ENCODE measurements at regions not wholly inside any gene's neighbourhood (a gene's known extent, or its start where the extent isn't known, plus 50 kb on each side); places are given as distances from the start of the nearest gene placed in this dataset.

DNA sequence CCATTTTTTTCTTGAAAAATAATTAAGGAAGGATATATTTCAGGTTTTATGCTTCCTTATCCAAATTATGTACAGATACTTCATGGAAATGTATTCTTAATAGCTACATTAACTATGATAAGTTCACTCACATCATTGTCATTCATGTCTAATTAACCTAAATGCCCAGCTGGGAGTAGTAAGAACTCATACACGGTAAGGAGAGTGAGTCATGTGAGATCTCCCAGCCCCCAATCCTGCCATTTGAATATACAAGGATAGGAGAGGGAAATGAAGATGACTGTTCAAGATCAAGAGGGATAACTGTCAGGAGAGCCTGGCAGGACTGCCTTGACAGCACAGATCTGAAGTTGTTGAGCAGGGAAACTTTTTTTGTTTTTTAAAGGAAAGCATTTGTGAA is 343.4 kb upstream of the USP15 start:
- no peak for DNase-seq (ENCODE audit: low spot score in 2 of 2)
- TF ChIP-seq, protein P1, sequence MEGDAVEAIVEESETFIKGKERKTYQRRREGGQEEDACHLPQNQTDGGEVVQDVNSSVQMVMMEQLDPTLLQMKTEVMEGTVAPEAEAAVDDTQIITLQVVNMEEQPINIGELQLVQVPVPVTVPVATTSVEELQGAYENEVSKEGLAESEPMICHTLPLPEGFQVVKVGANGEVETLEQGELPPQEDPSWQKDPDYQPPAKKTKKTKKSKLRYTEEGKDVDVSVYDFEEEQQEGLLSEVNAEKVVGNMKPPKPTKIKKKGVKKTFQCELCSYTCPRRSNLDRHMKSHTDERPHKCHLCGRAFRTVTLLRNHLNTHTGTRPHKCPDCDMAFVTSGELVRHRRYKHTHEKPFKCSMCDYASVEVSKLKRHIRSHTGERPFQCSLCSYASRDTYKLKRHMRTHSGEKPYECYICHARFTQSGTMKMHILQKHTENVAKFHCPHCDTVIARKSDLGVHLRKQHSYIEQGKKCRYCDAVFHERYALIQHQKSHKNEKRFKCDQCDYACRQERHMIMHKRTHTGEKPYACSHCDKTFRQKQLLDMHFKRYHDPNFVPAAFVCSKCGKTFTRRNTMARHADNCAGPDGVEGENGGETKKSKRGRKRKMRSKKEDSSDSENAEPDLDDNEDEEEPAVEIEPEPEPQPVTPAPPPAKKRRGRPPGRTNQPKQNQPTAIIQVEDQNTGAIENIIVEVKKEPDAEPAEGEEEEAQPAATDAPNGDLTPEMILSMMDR (IDR thresholded peaks at IDR 0.05) = no peak
- TF ChIP-seq POLR2A (IDR thresholded peaks at IDR 0.05) (no peak), EP300 (IDR thresholded peaks at IDR 0.05) (no peak)
- H3K4me1 ChIP-seq = no peaks in the 10 kb centered on the region
- no peaks in the 10 kb centered on the region for H3K36me3 ChIP-seq
- no peak overlapping the region for H3K4me3 ChIP-seq
- 9 to 15% methylated on average over 1 of the region's 1 CpG for WGBS, 2 donors
- no peak overlapping the region for H3K27ac ChIP-seq
- no peaks in the 10 kb centered on the region for H3K9me3 ChIP-seq
- H3K27me3 ChIP-seq = no peaks in the 10 kb centered on the region

- H3K36me3 ChIP-seq = no peaks in the 10 kb centered on the region
These were observed 340.5 kb upstream of the USP15 start for GRCh38 chr12:61919686-61920085.

DNA sequence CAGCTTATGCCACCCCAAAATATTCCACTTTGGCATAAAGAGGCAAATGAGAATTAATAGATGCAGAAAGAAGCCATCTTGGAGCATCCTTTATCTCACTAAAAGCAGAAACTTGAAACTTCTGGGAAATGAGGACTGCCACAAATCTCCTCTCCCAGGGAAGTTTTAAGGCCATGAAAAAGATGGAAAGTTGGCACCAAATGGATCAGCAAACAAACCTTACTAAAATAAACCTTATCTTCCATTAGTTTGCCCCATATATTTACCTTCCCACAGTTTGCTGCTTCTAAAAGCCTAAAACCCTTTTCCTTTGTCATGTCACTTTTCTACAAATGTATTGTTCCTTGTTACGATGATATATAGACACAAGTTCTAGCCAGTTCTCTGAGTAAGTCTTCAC is 340.0 kb upstream of the USP15 start:
- Histone ChIP-seq H3K36me3 (no peaks in the 10 kb centered on the region), H3K9me3 (no peaks in the 10 kb centered on the region), H3K4me1 (no peaks in the 10 kb centered on the region), H3K4me3 (no peak overlapping the region), H3K27me3 (no peaks in the 10 kb centered on the region), H3K27ac (no peak overlapping the region)
- WGBS, 2 donors = 92 to 100% methylated on average over 1 of the region's 1 CpG
- TF ChIP-seq EP300 (IDR thresholded peaks at IDR 0.05) (no peak), POLR2A (IDR thresholded peaks at IDR 0.05) (no peak)
- no peak for DNase-seq (ENCODE audit: low spot score in 2 of 2)

More at GRCh38 chr12:61919686-61920085, 340.5 kb upstream of the USP15 start:
- Histone ChIP-seq H3K9me3 (no peaks in the 10 kb centered on the region), H3K4me1 (no peaks in the 10 kb centered on the region), H3K4me3 (no peak overlapping the region), H3K27me3 (no peaks in the 10 kb centered on the region), H3K27ac (no peak overlapping the region)
- TF ChIP-seq POLR2A (IDR thresholded peaks at IDR 0.05) (no peak), EP300 (IDR thresholded peaks at IDR 0.05) (no peak)
- TF ChIP-seq, protein P1 (IDR thresholded peaks at IDR 0.05) = no peak
- no peak for DNase-seq (ENCODE audit: low spot score in 2 of 2)
- WGBS, 2 donors = 90 to 97% methylated on average over 1 of the region's 1 CpG

DNA sequence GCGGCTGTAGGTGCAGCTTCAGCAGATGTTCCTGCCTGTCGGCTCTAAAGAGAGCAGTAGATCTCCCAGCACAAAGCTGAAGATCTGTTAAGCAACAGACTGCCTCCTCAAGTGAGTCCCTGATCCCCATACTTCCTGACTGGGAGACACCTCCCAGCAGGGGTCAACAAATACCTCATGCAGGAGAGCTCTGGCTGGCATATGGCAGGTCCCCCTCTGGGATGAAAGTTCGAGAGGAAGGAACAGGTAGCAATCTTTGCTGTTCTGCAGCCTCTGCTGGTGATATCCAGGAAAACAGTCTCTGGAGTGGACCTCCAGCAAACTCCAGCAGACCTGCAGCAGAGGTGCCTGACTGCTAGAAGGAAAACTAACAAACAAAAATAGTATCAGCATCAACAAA is 337.1 kb upstream of the USP15 start:
- Histone ChIP-seq H3K27me3 (no peaks in the 10 kb centered on the region), H3K9me3 (peaks cover 0 to 13% (median 0%) of the 10 kb centered on the region in 4 donors), H3K4me1 (no peaks in the 10 kb centered on the region), H3K27ac (no peak overlapping the region), H3K36me3 (no peaks in the 10 kb centered on the region), H3K4me3 (no peak overlapping the region)
- TF ChIP-seq EP300 (IDR thresholded peaks at IDR 0.05) (no peak), POLR2A (IDR thresholded peaks at IDR 0.05) (no peak)
- TF ChIP-seq, protein P1 (IDR thresholded peaks at IDR 0.05) = no peak
- WGBS, 2 donors = 73 to 88% methylated on average over 3 of the region's 3 CpGs
- DNase-seq (ENCODE audit: low spot score in 2 of 2) = no peak

DNA sequence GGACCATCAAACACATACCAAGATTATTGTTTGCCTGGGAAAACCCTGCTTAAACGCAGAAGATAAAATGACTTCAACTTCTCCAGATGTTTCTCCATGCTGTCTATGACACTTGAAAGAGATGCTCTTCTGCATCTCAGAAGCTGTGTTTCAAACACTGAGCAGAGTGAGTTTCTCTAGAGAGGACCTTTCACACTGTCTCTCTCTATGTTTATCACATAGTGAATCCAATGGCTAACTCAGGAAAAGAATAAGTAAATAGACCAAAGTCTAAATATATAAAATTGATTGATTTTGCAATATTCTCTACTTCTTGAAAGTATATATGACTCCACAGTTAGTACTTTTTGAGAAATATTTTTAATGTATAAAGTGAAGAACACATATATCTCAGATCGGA is 325.6 kb upstream of the USP15 start:
- 77 to 84% methylated on average over 2 of the region's 2 CpGs for WGBS, 2 donors
- Histone ChIP-seq H3K4me1 (no peaks in the 10 kb centered on the region), H3K27me3 (no peaks in the 10 kb centered on the region), H3K27ac (no peak overlapping the region), H3K36me3 (no peaks in the 10 kb centered on the region), H3K9me3 (peaks cover 0 to 7% (median 0%) of the 10 kb centered on the region in 4 donors), H3K4me3 (no peak overlapping the region)
- DNase-seq (ENCODE audit: low spot score in 2 of 2) = no peak
- TF ChIP-seq, protein P1 (IDR thresholded peaks at IDR 0.05) = no peak
- no peak for TF ChIP-seq EP300 (IDR thresholded peaks at IDR 0.05)
- no peak for TF ChIP-seq POLR2A (IDR thresholded peaks at IDR 0.05)

DNA sequence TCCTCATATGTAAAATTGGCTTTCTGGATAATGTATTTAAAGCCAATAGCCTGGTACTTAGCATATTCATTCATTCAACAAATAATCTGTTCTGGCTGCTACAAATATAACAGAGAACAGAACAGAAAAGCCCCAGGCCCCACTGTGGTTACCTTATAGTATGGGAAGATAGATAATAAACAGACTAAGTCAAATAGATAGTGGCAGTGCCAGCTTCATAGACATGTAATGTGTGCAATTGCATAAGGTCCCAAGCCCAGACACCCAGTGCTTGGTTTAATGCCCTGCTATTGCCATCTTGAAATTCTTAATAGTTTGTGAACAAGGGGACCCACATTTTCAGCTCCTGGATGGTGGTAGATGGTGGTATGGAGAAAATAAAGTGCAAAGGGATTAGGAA is 320.2 kb upstream of the USP15 start:
- peaks cover 0 to 7% (median 0%) of the 10 kb centered on the region in 4 donors for H3K9me3 ChIP-seq
- TF ChIP-seq, protein P1 (IDR thresholded peaks at IDR 0.05) = no peak
- TF ChIP-seq POLR2A (IDR thresholded peaks at IDR 0.05) (no peak), EP300 (IDR thresholded peaks at IDR 0.05) (no peak)
- no peak for DNase-seq (ENCODE audit: low spot score in 2 of 2)
- no peak overlapping the region for H3K27ac ChIP-seq
- no peak overlapping the region for H3K4me3 ChIP-seq
- no peaks in the 10 kb centered on the region for H3K27me3 ChIP-seq
- no peaks in the 10 kb centered on the region for H3K36me3 ChIP-seq
- H3K4me1 ChIP-seq = no peaks in the 10 kb centered on the region
